C1 segment of cervical spinal cord (tissue), 14 donors: ENCODE measurements at regions not wholly inside any gene's neighbourhood (a gene's known extent, or its start where the extent isn't known, plus 50 kb on each side); places are given as distances from the start of the nearest gene placed in this dataset.

Experiments
- DNase-seq, 14 donors: peaks; one replicate each; lab custom pipeline; 2025; lab: John Stamatoyannopoulos, UW

GRCh38 chr5:135219868-135220267, 179.2 kb downstream of the MACROH2A1 start:
- DNase-seq: no peak

GRCh38 chr5:135218790-135219568, 180.1 kb downstream of the MACROH2A1 start:
- no peak for DNase-seq

GRCh38 chr5:135218486-135218755, 180.6 kb downstream of the MACROH2A1 start:
- DNase-seq: no peak

- no peak for DNase-seq
Measured at GRCh38 chr5:135217669-135218485, 181.2 kb downstream of the MACROH2A1 start.

GRCh38 chr5:135216471-135217343, 182.3 kb downstream of the MACROH2A1 start:
- DNase-seq: no peak

GRCh38 chr5:135215617-135216470, 181.8 kb upstream of the PITX1 start:
- DNase-seq: no peak

GRCh38 chr5:135214897-135215616, 181.0 kb upstream of the PITX1 start:
- no peak for DNase-seq

- DNase-seq: no peak
Measured at GRCh38 chr5:135213466-135214239, 179.6 kb upstream of the PITX1 start.

- no peak for DNase-seq
Measured at GRCh38 chr5:135213027-135213386, 179.0 kb upstream of the PITX1 start.

GRCh38 chr5:135212361-135213026, 178.5 kb upstream of the PITX1 start:
- no peak for DNase-seq

- DNase-seq: no peak
Measured at GRCh38 chr5:135211791-135212190, 177.8 kb upstream of the PITX1 start.

- DNase-seq: no peak
Measured at GRCh38 chr5:135211083-135211790, 177.2 kb upstream of the PITX1 start.

GRCh38 chr5:135210286-135211055, 176.4 kb upstream of the PITX1 start:
- no peak for DNase-seq

GRCh38 chr5:135208903-135209721, 175.1 kb upstream of the PITX1 start:
- no peak for DNase-seq

- no peak for DNase-seq
Measured at GRCh38 chr5:135208555-135208902, 174.5 kb upstream of the PITX1 start.

- no peak for DNase-seq
Measured at GRCh38 chr5:135207866-135208265, 173.8 kb upstream of the PITX1 start.

GRCh38 chr5:135206862-135207261, 172.8 kb upstream of the PITX1 start:
- no peak for DNase-seq
